Common myeloid progenitor, CD34-positive (primary cell): ENCODE measurements at regions not wholly inside any gene's neighbourhood (a gene's known extent, or its start where the extent isn't known, plus 50 kb on each side); places are given as distances from the start of the nearest gene placed in this dataset.
A peak's percentile ranks its signal among the peaks of the same experiment; 100 is the strongest.
"Not testable (repeated sequence)": the region's sequence is repeated elsewhere in the genome, so short reads cannot be mapped to it uniquely, and the experiment has no call there.

Experiments used
- CTCF ChIA-PET: fragments of 350-600 bp; sonication (Branson Sonifier 250); formaldehyde crosslinking; loops from one replicate; lab custom pipeline; 2021; ENCODE audit warnings: antibody characterized with exemption; lab: Charles Lee
- POLR2A ChIA-PET: fragments of 350-600 bp; sonication (Branson Sonifier 250); formaldehyde crosslinking; loops from one replicate; lab custom pipeline; 2021; ENCODE audit warnings: antibody characterized with exemption; lab: Charles Lee
- DNase-seq, 3 donors: peaks; one replicate each; pipeline versions ENCODE4 v3.0.0 to v3.0.0-alpha.2; 2013
- H3K27ac ChIP-seq, 2 experiments: 1 replicate in 1 of 2; 2 replicates in 1 of 2; pipeline ENCODE4 v1.7.0; 2013; ENCODE audit warnings: inconsistent platforms in 2 of 2, low read length in 2 of 2, mild to moderate bottlenecking in 2 of 2, low read depth in 1 of 2, moderate library complexity in 1 of 2; ENCODE audit not compliant: severe bottlenecking in 2 of 2, insufficient read depth in 1 of 2, poor library complexity in 1 of 2
- H3K27me3 ChIP-seq, 5 experiments: replicated peaks in 2 of 5; 1 replicate in 3 of 5; 2 replicates in 2 of 5; pipeline versions ENCODE4 v1.6.1 to v1.7.0; 2013; ENCODE audit warnings: low read length in 4 of 5, mild to moderate bottlenecking in 2 of 5, moderate library complexity in 2 of 5, inconsistent platforms in 1 of 5; ENCODE audit not compliant: insufficient read depth in 5 of 5, control insufficient read depth in 4 of 5
- H3K36me3 ChIP-seq, 4 experiments: 1 replicate in 2 of 4; 2 replicates in 2 of 4; pipeline versions ENCODE4 v1.6.1 to v1.7.0; 2013; ENCODE audit warnings: low read length in 3 of 4, control low read depth in 1 of 4, mild to moderate bottlenecking in 1 of 4; ENCODE audit not compliant: control insufficient read depth in 4 of 4, insufficient read depth in 4 of 4
- H3K4me1 ChIP-seq, 4 experiments: 1 replicate in 3 of 4; 2 replicates in 1 of 4; pipeline versions ENCODE4 v1.6.1 to v1.7.1; 2013; ENCODE audit warnings: low read length in 3 of 4, mild to moderate bottlenecking in 3 of 4, control low read depth in 1 of 4, inconsistent platforms in 1 of 4, moderate library complexity in 1 of 4; ENCODE audit not compliant: control insufficient read depth in 4 of 4, insufficient read depth in 4 of 4; ENCODE audit errors: control extremely low read depth in 1 of 4
- H3K4me3 ChIP-seq, 7 experiments: 1 replicate in 4 of 7; 2 replicates in 3 of 7; pipeline versions ENCODE4 v1.5.1 to v1.7.0; 2013; ENCODE audit warnings: mild to moderate bottlenecking in 7 of 7, low read length in 6 of 7, moderate library complexity in 6 of 7, inconsistent platforms in 2 of 7, low read depth in 2 of 7, control low read depth in 1 of 7; ENCODE audit not compliant: insufficient read depth in 4 of 7, control insufficient read depth in 1 of 7; ENCODE audit errors: extremely low read depth in 1 of 7
- H3K9me3 ChIP-seq, 5 experiments: 1 replicate in 4 of 5; 2 replicates in 1 of 5; pipeline versions ENCODE4 v1.6.1 to v1.7.1; 2013; ENCODE audit warnings: low read length in 4 of 5, mild to moderate bottlenecking in 2 of 5, inconsistent platforms in 1 of 5, low read depth in 1 of 5, moderate library complexity in 1 of 5; ENCODE audit not compliant: control insufficient read depth in 4 of 5, insufficient read depth in 2 of 5; ENCODE audit errors: control extremely low read depth in 1 of 5
- WGBS: methylation state at CpG from one replicate; pipeline ENCODE4 v1.1.5; 2013; ENCODE audit not compliant: insufficient coverage; 5-methylcytosine and 5-hydroxymethylcytosine counted together

DNA sequence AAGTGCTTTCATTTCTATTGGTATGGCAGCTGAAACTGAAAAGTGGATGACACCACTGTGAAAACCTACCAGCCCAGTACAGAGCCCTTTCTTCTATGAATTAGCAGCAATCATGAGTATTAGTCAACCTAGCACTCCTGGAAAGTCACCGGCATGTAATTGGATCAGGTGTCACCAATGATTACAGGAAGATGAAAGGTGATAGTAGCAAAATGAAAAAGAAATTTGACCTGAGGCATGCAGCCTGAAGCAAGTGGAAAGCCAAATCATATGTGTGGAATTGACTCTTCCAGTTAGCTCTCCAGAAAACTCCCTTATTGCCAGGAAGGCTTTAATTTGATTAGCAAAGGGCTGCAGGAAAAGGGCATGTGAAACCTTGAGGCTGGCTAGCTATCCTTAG lies 81.2 kb upstream of the NAA35 start:
- POLR2A ChIA-PET: no interaction called here
- Histone ChIP-seq H3K27me3 (no peaks in the 10 kb centered on the region), H3K9me3 (peaks cover 0 to 5% (median 0%) of the 10 kb centered on the region in 5 experiments), H3K27ac (no peak overlapping the region), H3K4me3 (no peak overlapping the region), H3K36me3 (peaks cover 0 to 9% (median 1%) of the 10 kb centered on the region in 4 experiments), H3K4me1 (no peaks in the 10 kb centered on the region)
- DNase-seq: no peak
- 100% methylated on average over 1 of the region's 1 CpG for WGBS
- CTCF ChIA-PET: interaction anchor here (0.9 to 1.0 kb wide), 2 partner anchors 41 to 47 kb away, joined by 3 read pairs; no protein-coding TSS in a partner anchor

DNA sequence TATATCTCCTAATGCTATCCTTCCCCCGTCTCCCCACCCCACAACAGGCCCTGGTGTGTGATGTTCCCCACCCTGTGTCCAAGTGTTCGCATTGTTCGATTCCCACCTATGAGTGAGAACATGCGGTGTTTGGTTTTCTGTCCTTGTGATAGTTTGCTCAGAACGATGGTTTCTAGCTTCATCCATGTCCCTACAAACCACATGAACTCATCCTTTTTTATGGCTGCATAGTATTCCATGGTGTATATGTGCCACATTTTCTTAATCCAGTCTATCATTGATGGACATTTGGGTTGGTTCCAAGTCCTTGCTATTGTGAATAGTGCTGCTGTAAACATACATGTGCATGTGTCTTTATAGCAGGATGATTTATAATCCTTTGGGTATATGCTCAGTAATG lies 79.1 kb upstream of the NAA35 start:
- DNase-seq, H3K27me3 ChIP-seq, CTCF ChIA-PET, H3K27ac ChIP-seq, H3K9me3 ChIP-seq, H3K4me3 ChIP-seq, H3K36me3 ChIP-seq, H3K4me1 ChIP-seq: not testable (repeated sequence)
- POLR2A ChIA-PET: interaction anchor here (0.6 kb wide), 1 partner anchor 1317 kb away, joined by 4 read pairs; no protein-coding TSS in a partner anchor
- WGBS: 100% methylated on average over 1 of the region's 5 CpGs

DNA sequence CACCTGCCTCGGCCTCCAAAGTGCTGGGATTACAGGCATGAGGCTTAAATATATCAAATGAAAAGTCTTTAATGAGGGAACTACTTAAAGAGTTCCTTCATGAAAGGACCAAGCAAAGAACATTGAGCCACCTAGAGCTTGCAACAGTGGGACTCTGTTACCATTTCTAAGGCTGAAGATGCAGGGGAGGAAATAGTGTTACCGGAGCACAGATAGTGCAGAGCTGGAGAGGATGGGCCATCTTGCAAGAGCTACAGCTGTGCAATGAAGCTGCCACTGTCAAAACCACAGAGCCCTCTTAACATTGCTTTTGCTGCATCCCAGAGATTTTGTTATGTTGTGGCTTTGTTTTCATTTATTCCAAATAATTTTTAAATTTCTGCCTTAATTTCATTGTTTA lies 77.1 kb upstream of the NAA35 start:
- POLR2A ChIA-PET: interaction anchor here (0.5 kb wide), 1 partner anchor 232 kb away, joined by 6 read pairs; no protein-coding TSS in a partner anchor
- H3K4me1 ChIP-seq: no peaks in the 10 kb centered on the region
- H3K4me3 ChIP-seq: no peak overlapping the region
- no peaks in the 10 kb centered on the region for H3K27me3 ChIP-seq
- H3K36me3 ChIP-seq: peaks cover 0 to 9% (median 0%) of the 10 kb centered on the region in 4 experiments
- peaks cover 0 to 7% (median 0%) of the 10 kb centered on the region in 5 experiments for H3K9me3 ChIP-seq
- CTCF ChIA-PET: interaction anchor here (1.0 to 1.5 kb wide), 3 partner anchors 33 to 165 kb away, joined by 3 read pairs; no protein-coding TSS in a partner anchor
- 100% methylated on average over 2 of the region's 2 CpGs for WGBS
- H3K27ac ChIP-seq: no peak overlapping the region
- DNase-seq: no peak

DNA sequence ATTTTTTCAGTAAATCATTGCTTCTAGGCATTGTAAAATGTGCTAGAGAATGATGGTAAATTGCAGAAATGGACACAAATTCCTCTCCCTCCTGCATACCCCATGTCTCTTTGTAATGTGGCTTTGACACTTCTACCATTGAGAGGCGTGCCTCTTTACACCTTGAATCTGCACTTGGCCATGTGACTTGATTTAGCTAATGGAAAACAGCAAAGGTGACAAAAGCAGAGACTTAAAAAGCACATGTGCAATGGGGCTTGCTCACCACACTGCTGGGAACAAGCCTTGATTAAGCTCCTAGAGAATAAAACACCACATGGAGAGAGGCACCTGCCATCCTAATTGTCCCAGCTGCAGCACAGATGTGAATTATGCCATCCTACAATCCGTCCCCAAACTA lies 69.9 kb upstream of the NAA35 start:
- H3K4me3 ChIP-seq: no peak overlapping the region
- 100% methylated on average over 1 of the region's 2 CpGs for WGBS
- no peaks in the 10 kb centered on the region for H3K27me3 ChIP-seq
- CTCF ChIA-PET: interaction anchor here (0.5 kb wide), 1 partner anchor 1648 kb away, joined by 3 read pairs; no protein-coding TSS in a partner anchor
- no peaks in the 10 kb centered on the region for H3K36me3 ChIP-seq
- POLR2A ChIA-PET: no interaction called here
- H3K9me3 ChIP-seq: peaks cover 0 to 2% (median 0%) of the 10 kb centered on the region in 5 experiments
- DNase-seq: no peak
- H3K4me1 ChIP-seq: peaks cover 0 to 3% (median 0%) of the 10 kb centered on the region in 4 experiments
- no peak overlapping the region for H3K27ac ChIP-seq

DNA sequence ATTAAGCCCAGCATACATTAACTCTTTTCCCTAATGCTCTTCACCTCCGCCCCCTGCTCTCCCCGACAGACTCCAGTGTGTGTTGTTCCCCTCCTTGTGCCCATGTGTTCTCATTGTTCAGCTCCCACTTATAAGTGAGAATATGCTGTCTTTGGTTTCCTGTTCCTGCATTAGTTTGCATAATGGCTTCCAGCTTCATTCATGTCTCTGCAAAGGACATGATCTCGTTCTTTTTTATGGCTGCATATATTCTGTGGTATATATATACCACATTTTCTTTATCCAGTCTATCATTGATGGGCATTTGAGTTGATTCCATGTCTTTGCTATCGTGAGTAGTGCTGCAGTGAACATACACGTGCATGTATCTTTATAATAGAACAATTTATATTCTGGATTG lies 69.3 kb upstream of the NAA35 start:
- POLR2A ChIA-PET, H3K27me3 ChIP-seq, DNase-seq, H3K27ac ChIP-seq, H3K9me3 ChIP-seq, H3K4me1 ChIP-seq, H3K36me3 ChIP-seq, H3K4me3 ChIP-seq: not testable (repeated sequence)
- WGBS: no CpG with 5 or more reads among the region's 5 CpGs
- CTCF ChIA-PET: interaction anchor here (0.5 kb wide), 1 partner anchor 1647 kb away, joined by 3 read pairs; no protein-coding TSS in a partner anchor

DNA sequence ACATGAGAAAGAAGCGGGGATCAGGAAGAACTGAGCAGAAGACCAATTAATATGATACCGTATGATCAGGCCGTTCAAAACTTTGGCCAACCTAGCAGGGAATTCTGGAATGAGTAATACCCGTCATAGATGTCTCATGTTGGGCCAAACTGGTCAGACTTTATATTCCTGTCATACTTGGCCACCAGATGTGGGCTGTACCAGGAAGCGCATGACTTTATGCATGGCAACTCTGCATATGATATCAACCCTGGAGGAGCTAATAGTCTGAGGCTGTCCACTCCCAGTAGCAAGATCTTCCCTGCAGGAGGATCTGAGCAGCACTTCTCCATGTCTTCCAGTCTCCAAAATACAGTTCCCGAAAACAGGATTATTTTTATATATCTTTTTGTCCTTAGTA lies 68.5 kb upstream of the NAA35 start:
- CTCF ChIA-PET: no interaction called here
- H3K27me3 ChIP-seq: no peaks in the 10 kb centered on the region

DNA sequence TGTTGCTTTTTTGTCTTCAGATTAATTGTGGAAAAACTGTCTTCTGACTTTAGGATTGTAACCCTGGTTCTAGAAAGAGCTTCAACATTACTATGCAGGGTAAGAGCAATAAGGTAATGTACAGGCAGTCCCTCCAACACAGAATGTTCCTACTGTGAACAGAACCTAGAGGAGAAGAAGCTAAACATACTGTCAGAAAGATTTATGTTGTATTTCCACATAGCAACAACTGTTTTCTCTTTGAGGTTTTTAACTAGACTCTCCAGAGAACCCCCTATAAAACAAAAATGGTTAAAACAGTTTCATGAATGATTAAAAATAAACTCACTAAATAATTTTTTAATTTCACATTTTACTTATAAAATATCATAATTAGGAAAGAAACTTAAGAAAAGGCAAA lies 64.3 kb upstream of the NAA35 start:
- ChIA-PET CTCF (interaction anchor here (1.0 to 2.5 kb wide), 3 partner anchors 13 to 33 kb away, joined by 3 to 11 read pairs (median 5); no protein-coding TSS in a partner anchor), POLR2A (no interaction called here)
- H3K4me3 ChIP-seq: no peak overlapping the region

More for the DNA sequence above, 68.5 kb upstream of the NAA35 start:
- POLR2A ChIA-PET: no interaction called here
- H3K36me3 ChIP-seq: no peaks in the 10 kb centered on the region
- no peak overlapping the region for H3K4me3 ChIP-seq
- WGBS: 96% methylated on average over 5 of the region's 6 CpGs
- H3K9me3 ChIP-seq: no peaks in the 10 kb centered on the region
- H3K27ac ChIP-seq: no peak overlapping the region
- peaks cover 2 to 11% (median 7%) of the 10 kb centered on the region in 4 experiments for H3K4me1 ChIP-seq
- no peak for DNase-seq

More for the DNA sequence above, 64.3 kb upstream of the NAA35 start:
- Histone ChIP-seq H3K4me1 (peaks cover 2 to 11% (median 6%) of the 10 kb centered on the region in 4 experiments), H3K36me3 (no peaks in the 10 kb centered on the region), H3K27ac (peak overlapping the region in 1 of 2 experiments; percentile 73), H3K9me3 (no peaks in the 10 kb centered on the region), H3K27me3 (no peaks in the 10 kb centered on the region)
- peak; percentile 25 to 84 (median 71) for DNase-seq
